Activated B cell treated with CpG ODN at 0.5 μM for 24 hours (primary cell): ENCODE measurements at regions not wholly inside any gene's neighbourhood (a gene's known extent, or its start where the extent isn't known, plus 50 kb on each side); places are given as distances from the start of the nearest gene placed in this dataset.

Experiments used
- ATAC-seq: fragments of 200-7000 bp; cut with Tn5 transposase; one replicate; pipeline ENCODE4 v1.10.0; 2021; ENCODE audit warnings: low read depth, mild to moderate bottlenecking, moderate library complexity
- CTCF ChIA-PET: fragments of 350-600 bp; sonication (Branson Sonifier 250); formaldehyde crosslinking; loops from one replicate; lab custom pipeline; 2021; ENCODE audit warnings: antibody characterized with exemption; lab: Charles Lee
- POLR2A ChIA-PET: fragments of 350-600 bp; sonication (Branson Sonifier 250); formaldehyde crosslinking; loops from one replicate; lab custom pipeline; 2021; ENCODE audit warnings: antibody characterized with exemption; lab: Charles Lee
- DNase-seq: peaks from one replicate; pipeline ENCODE4 v3.0.0; 2022
- H3K27ac Mint-ChIP-seq: one replicate; pipeline ENCODE4 v1.8.0; 2020; ENCODE audit warnings: mixed read lengths
- H3K27me3 Mint-ChIP-seq: one replicate; pipeline ENCODE4 v1.8.0; 2021; ENCODE audit warnings: mixed read lengths
- H3K36me3 Mint-ChIP-seq: one replicate; pipeline ENCODE4 v1.8.0; 2021; ENCODE audit warnings: low read depth, mixed read lengths
- H3K4me1 Mint-ChIP-seq: one replicate; pipeline ENCODE4 v1.8.0; 2021; ENCODE audit warnings: mixed read lengths
- H3K4me3 Mint-ChIP-seq: one replicate; pipeline ENCODE4 v1.8.0; 2020; ENCODE audit warnings: mild to moderate bottlenecking, mixed read lengths
- H3K9me3 Mint-ChIP-seq: one replicate; pipeline ENCODE4 v1.8.0; 2020; ENCODE audit warnings: mixed read lengths
- CTCF ChIP-seq: fragments of 200-600 bp; IDR thresholded peaks from one replicate; pipeline ENCODE4 v1.8.0; 2022; ENCODE audit warnings: antibody characterized with exemption, mild to moderate bottlenecking
- intact Hi-C: fragments of 100-400 bp; cut with micrococcal nuclease; formaldehyde crosslinking; loops from one replicate; pipeline ENCODE4 v1.15.1; 2024

GRCh38 chr9:103168254-103168653 is 173.1 kb downstream of the CYLC2 start:
- Mint-ChIP-seq H3K4me1 (no peaks in the 10 kb centered on the region), H3K4me3 (no peak overlapping the region), H3K36me3 (no peaks in the 10 kb centered on the region), H3K27me3 (no peaks in the 10 kb centered on the region), H3K27ac (no peak overlapping the region), H3K9me3 (peaks cover 16% of the 10 kb centered on the region)
- ChIA-PET CTCF (no interaction called here), POLR2A (no interaction called here)
- intact Hi-C loops = no loop called here
- ATAC-seq (no peak), DNase-seq (no peak)
- no peak for TF ChIP-seq CTCF

GRCh38 chr9:103169798-103170197 is 174.7 kb downstream of the CYLC2 start:
- no peak overlapping the region for H3K27ac Mint-ChIP-seq
- ChIA-PET POLR2A (no interaction called here), CTCF (no interaction called here)
- no peaks in the 10 kb centered on the region for H3K36me3 Mint-ChIP-seq
- no peaks in the 10 kb centered on the region for H3K4me1 Mint-ChIP-seq
- ATAC-seq (no peak), DNase-seq (no peak)
- H3K9me3 Mint-ChIP-seq = peaks cover 18% of the 10 kb centered on the region
- H3K27me3 Mint-ChIP-seq = no peaks in the 10 kb centered on the region
- intact Hi-C loops = no loop called here
- H3K4me3 Mint-ChIP-seq = no peak overlapping the region
- TF ChIP-seq CTCF = no peak

- no peak for ATAC-seq
- intact Hi-C loops = no loop called here
- Mint-ChIP-seq H3K4me3 (no peak overlapping the region), H3K36me3 (no peaks in the 10 kb centered on the region), H3K27me3 (no peaks in the 10 kb centered on the region), H3K27ac (no peak overlapping the region), H3K9me3 (no peaks in the 10 kb centered on the region), H3K4me1 (no peaks in the 10 kb centered on the region)
- DNase-seq = no peak
- POLR2A ChIA-PET = no interaction called here
- no peak for TF ChIP-seq CTCF
- CTCF ChIA-PET = no interaction called here
Measured at GRCh38 chr9:103183701-103184171, 188.6 kb downstream of the CYLC2 start.

- no peaks in the 10 kb centered on the region for H3K36me3 Mint-ChIP-seq
- CTCF ChIA-PET = no interaction called here
- H3K9me3 Mint-ChIP-seq = no peaks in the 10 kb centered on the region
- no peak overlapping the region for H3K4me3 Mint-ChIP-seq
- DNase-seq = no peak
- no peaks in the 10 kb centered on the region for H3K4me1 Mint-ChIP-seq
- no peaks in the 10 kb centered on the region for H3K27me3 Mint-ChIP-seq
- POLR2A ChIA-PET = no interaction called here
- ATAC-seq = no peak
- intact Hi-C loops = no loop called here
- no peak overlapping the region for H3K27ac Mint-ChIP-seq
- TF ChIP-seq CTCF = no peak
Measured at GRCh38 chr9:103186959-103187358, 191.8 kb downstream of the CYLC2 start.

- intact Hi-C loops = no loop called here
- CTCF ChIA-PET = no interaction called here
- DNase-seq (no peak), ATAC-seq (no peak)
- POLR2A ChIA-PET = no interaction called here
- no peak for TF ChIP-seq CTCF
- H3K27ac Mint-ChIP-seq = no peak overlapping the region
- no peak overlapping the region for H3K4me3 Mint-ChIP-seq
- no peaks in the 10 kb centered on the region for H3K9me3 Mint-ChIP-seq
- H3K4me1 Mint-ChIP-seq = no peaks in the 10 kb centered on the region
- no peaks in the 10 kb centered on the region for H3K36me3 Mint-ChIP-seq
- H3K27me3 Mint-ChIP-seq = no peaks in the 10 kb centered on the region
Measured at GRCh38 chr9:103188781-103189350, 193.7 kb downstream of the CYLC2 start.
